PFSK-1 (cell line): ENCODE measurements at regions not wholly inside any gene's neighbourhood (a gene's known extent, or its start where the extent isn't known, plus 50 kb on each side); places are given as distances from the start of the nearest gene placed in this dataset.

ENCODE experiments used
- FOXP2 ChIP-seq: optimal IDR thresholded peaks from 2 replicates; pipeline ENCODE3; 2011; ENCODE audit warnings: borderline replicate concordance, control low read depth, inconsistent platforms; ENCODE audit not compliant: insufficient read depth; ENCODE audit errors: extremely low read length, extremely low read depth
- POLR2AphosphoS5 ChIP-seq: IDR thresholded peaks from 2 replicates; pipeline ENCODE4 v1.6.1; 2012; ENCODE audit warnings: low read depth, mild to moderate bottlenecking, control low read depth, low read length, moderate library complexity
- REST ChIP-seq, 2 experiments: IDR thresholded peaks; 2 replicates each; pipeline versions ENCODE4 v1.6.1 to v1.8.0; 2011 to 2012; ENCODE audit warnings: low read depth in 2 of 2, low read length in 2 of 2, control low read depth in 1 of 2, inconsistent platforms in 1 of 2, mild to moderate bottlenecking in 1 of 2, moderate library complexity in 1 of 2; ENCODE audit not compliant: insufficient read depth in 1 of 2
- SIN3A ChIP-seq: IDR thresholded peaks from 2 replicates; pipeline ENCODE4 v1.6.1; 2012; ENCODE audit warnings: mild to moderate bottlenecking, low read length, moderate library complexity, borderline replicate concordance; ENCODE audit not compliant: insufficient read depth
- TAF1 ChIP-seq: IDR thresholded peaks from 2 replicates; pipeline ENCODE4 v1.6.1; 2012; ENCODE audit warnings: low read length, control low read depth, borderline replicate concordance; ENCODE audit not compliant: insufficient read depth

GRCh38 chr4:74653331-74654229 is 140.7 kb downstream of the BTC start:
- no peak for TF ChIP-seq REST (IDR thresholded peaks at IDR 0.05; ENCODE audit: insufficient read depth in 1 of 2, low read depth in 2 of 2, low read length in 2 of 2)
- TF ChIP-seq POLR2AphosphoS5: no peak
- no peak for TF ChIP-seq FOXP2
- TF ChIP-seq SIN3A: no peak
- TF ChIP-seq TAF1: no peak

GRCh38 chr4:74654230-74654681 is 140.1 kb downstream of the BTC start:
- no peak for TF ChIP-seq TAF1
- TF ChIP-seq POLR2AphosphoS5: no peak
- no peak for TF ChIP-seq FOXP2
- TF ChIP-seq SIN3A: no peak
- no peak for TF ChIP-seq REST (IDR thresholded peaks at IDR 0.05; ENCODE audit: insufficient read depth in 1 of 2, low read depth in 2 of 2, low read length in 2 of 2)

GRCh38 chr4:74656596-74656995 is 137.7 kb downstream of the BTC start:
- TF ChIP-seq POLR2AphosphoS5: no peak
- TF ChIP-seq FOXP2: no peak
- TF ChIP-seq TAF1: no peak
- no peak for TF ChIP-seq REST (IDR thresholded peaks at IDR 0.05; ENCODE audit: insufficient read depth in 1 of 2, low read depth in 2 of 2, low read length in 2 of 2)
- TF ChIP-seq SIN3A: no peak

- TF ChIP-seq POLR2AphosphoS5 (no peak), FOXP2 (no peak), SIN3A (no peak)
These were observed 136.2 kb downstream of the BTC start for GRCh38 chr4:74658116-74658515.

GRCh38 chr4:74659576-74660411 is 134.5 kb downstream of the BTC start:
- TF ChIP-seq FOXP2: no peak
- peak; percentile 47; the same call in 1 of the 2 replicates for TF ChIP-seq SIN3A
- TF ChIP-seq POLR2AphosphoS5: peak; percentile 63
- TF ChIP-seq TAF1: peak; percentile 68; the same call in 1 of the 2 replicates
- peak in 1 of 2 experiments; percentile 62; a peak in 1 of 4 replicates for TF ChIP-seq REST (IDR thresholded peaks at IDR 0.05; ENCODE audit: insufficient read depth in 1 of 2, low read depth in 2 of 2, low read length in 2 of 2)
